ENCODE measurements at regions not wholly inside any gene's neighbourhood (a gene's known extent, or its start where the extent isn't known, plus 50 kb on each side); places are given as distances from the start of the nearest gene placed in this dataset.

- TF ChIP-seq POLR2A (IDR thresholded peaks at IDR 0.05), result no peak
- TF ChIP-seq, protein P1, sequence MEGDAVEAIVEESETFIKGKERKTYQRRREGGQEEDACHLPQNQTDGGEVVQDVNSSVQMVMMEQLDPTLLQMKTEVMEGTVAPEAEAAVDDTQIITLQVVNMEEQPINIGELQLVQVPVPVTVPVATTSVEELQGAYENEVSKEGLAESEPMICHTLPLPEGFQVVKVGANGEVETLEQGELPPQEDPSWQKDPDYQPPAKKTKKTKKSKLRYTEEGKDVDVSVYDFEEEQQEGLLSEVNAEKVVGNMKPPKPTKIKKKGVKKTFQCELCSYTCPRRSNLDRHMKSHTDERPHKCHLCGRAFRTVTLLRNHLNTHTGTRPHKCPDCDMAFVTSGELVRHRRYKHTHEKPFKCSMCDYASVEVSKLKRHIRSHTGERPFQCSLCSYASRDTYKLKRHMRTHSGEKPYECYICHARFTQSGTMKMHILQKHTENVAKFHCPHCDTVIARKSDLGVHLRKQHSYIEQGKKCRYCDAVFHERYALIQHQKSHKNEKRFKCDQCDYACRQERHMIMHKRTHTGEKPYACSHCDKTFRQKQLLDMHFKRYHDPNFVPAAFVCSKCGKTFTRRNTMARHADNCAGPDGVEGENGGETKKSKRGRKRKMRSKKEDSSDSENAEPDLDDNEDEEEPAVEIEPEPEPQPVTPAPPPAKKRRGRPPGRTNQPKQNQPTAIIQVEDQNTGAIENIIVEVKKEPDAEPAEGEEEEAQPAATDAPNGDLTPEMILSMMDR (IDR thresholded peaks at IDR 0.05), result no peak
These were observed 583.0 kb downstream of the BCOR start for GRCh38 chrX:39514801-39515200.

Data from body of pancreas (tissue), 4 donors.